PFSK-1 (cell line): ENCODE measurements at regions not wholly inside any gene's neighbourhood (a gene's known extent, or its start where the extent isn't known, plus 50 kb on each side); places are given as distances from the start of the nearest gene placed in this dataset.

Experiments used
- FOXP2 ChIP-seq: optimal IDR thresholded peaks from 2 replicates; pipeline ENCODE3; 2011; ENCODE audit warnings: borderline replicate concordance, control low read depth, inconsistent platforms; ENCODE audit not compliant: insufficient read depth; ENCODE audit errors: extremely low read length, extremely low read depth
- POLR2AphosphoS5 ChIP-seq: IDR thresholded peaks from 2 replicates; pipeline ENCODE4 v1.6.1; 2012; ENCODE audit warnings: low read depth, mild to moderate bottlenecking, control low read depth, low read length, moderate library complexity
- REST ChIP-seq, 2 experiments: IDR thresholded peaks; 2 replicates each; pipeline versions ENCODE4 v1.6.1 to v1.8.0; 2011 to 2012; ENCODE audit warnings: low read depth in 2 of 2, low read length in 2 of 2, control low read depth in 1 of 2, inconsistent platforms in 1 of 2, mild to moderate bottlenecking in 1 of 2, moderate library complexity in 1 of 2; ENCODE audit not compliant: insufficient read depth in 1 of 2
- SIN3A ChIP-seq: IDR thresholded peaks from 2 replicates; pipeline ENCODE4 v1.6.1; 2012; ENCODE audit warnings: mild to moderate bottlenecking, low read length, moderate library complexity, borderline replicate concordance; ENCODE audit not compliant: insufficient read depth
- TAF1 ChIP-seq: IDR thresholded peaks from 2 replicates; pipeline ENCODE4 v1.6.1; 2012; ENCODE audit warnings: low read length, control low read depth, borderline replicate concordance; ENCODE audit not compliant: insufficient read depth

- TF ChIP-seq POLR2AphosphoS5 = no peak
- no peak for TF ChIP-seq SIN3A
- no peak for TF ChIP-seq TAF1
- TF ChIP-seq FOXP2 = no peak
- TF ChIP-seq REST (IDR thresholded peaks at IDR 0.05; ENCODE audit: insufficient read depth in 1 of 2, low read depth in 2 of 2, low read length in 2 of 2) = no peak
Measured at GRCh38 chr6:18555750-18556149, 168.6 kb downstream of the RNF144B start.

DNA sequence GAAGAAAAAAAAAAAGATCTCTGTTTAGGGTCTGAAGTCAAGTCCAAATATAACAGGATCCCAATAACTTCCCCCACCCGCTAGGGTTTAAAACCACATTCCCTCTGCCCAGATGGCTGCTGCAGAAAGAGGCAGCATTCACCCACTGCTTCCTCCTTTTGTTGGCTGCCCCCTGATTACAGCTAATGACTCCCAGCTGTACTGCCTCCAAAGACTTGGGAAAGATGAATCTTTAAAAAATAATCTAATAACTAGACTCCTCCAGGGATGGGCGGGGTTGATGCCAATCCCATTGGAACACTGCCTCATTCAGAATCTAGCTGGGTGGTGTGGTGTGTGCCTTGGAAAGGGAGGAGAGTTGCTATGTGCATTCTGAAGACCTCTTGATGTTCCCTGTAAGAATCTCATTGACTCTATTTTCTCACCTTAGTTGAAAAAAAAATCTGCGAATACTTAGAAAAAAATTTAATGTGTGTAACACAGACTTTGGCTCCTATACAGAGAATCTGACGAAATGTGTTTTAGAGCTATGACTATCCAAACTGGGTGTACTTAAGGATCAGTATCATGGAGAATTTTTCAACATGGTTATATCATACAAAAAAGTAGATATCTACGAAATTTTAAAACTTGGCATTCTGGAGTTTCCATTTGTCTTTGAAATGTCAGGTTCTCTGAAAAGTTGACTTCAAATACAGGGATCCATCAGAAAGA, 174.0 kb downstream of the RNF144B start:
- TF ChIP-seq SIN3A (no peak), POLR2AphosphoS5 (no peak), TAF1 (no peak), REST (IDR thresholded peaks at IDR 0.05; ENCODE audit: insufficient read depth in 1 of 2, low read depth in 2 of 2, low read length in 2 of 2) (no peak), FOXP2 (no peak)

- TF ChIP-seq POLR2AphosphoS5 (no peak), REST (IDR thresholded peaks at IDR 0.05; ENCODE audit: insufficient read depth in 1 of 2, low read depth in 2 of 2, low read length in 2 of 2) (no peak), FOXP2 (no peak), TAF1 (no peak), SIN3A (no peak)
Measured at GRCh38 chr6:18562726-18563125, 175.6 kb downstream of the RNF144B start.

- TF ChIP-seq REST (IDR thresholded peaks at IDR 0.05; ENCODE audit: insufficient read depth in 1 of 2, low read depth in 2 of 2, low read length in 2 of 2) (no peak), FOXP2 (no peak), TAF1 (no peak), SIN3A (no peak), POLR2AphosphoS5 (no peak)
Measured at GRCh38 chr6:18564775-18565174, 177.6 kb downstream of the RNF144B start.

- no peak for TF ChIP-seq REST (IDR thresholded peaks at IDR 0.05; ENCODE audit: insufficient read depth in 1 of 2, low read depth in 2 of 2, low read length in 2 of 2)
- TF ChIP-seq FOXP2 = no peak
- TF ChIP-seq TAF1 = no peak
- TF ChIP-seq POLR2AphosphoS5 = no peak
- TF ChIP-seq SIN3A = no peak
Measured at GRCh38 chr6:18565231-18565630, 178.1 kb downstream of the RNF144B start.
